NCI-H69 (cell line): ENCODE measurements at regions not wholly inside any gene's neighbourhood (a gene's known extent, or its start where the extent isn't known, plus 50 kb on each side); places are given as distances from the start of the nearest gene placed in this dataset.
A peak's percentile ranks its signal among the peaks of the same experiment; 100 is the strongest.

Experiments
- DNase-seq: peaks from one replicate; lab custom pipeline; 2025; lab: John Stamatoyannopoulos, UW

DNA sequence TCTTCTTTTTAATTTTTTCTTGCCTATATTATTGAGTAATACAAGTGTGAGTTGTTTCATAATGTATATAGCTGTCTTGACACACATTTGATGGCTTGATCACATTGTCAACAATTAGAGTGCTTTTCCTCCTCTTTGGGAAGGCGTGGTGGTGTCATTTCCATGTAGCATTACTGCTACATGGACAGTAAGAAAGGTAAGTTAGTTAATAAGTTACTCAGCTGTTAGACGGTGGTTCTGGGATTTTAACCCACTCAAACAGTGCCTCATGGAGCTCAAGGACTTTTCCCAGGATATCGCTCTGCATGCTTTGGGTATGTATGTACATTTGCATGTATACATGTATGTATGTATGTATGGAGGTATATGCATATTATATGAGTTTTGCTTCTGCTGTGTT is 94.6 kb downstream of the HAPSTR1 start:
- no peak for DNase-seq

- no peak for DNase-seq
Observed at GRCh38 chr16:9188721-9189120, 97.3 kb downstream of the HAPSTR1 start.

DNA sequence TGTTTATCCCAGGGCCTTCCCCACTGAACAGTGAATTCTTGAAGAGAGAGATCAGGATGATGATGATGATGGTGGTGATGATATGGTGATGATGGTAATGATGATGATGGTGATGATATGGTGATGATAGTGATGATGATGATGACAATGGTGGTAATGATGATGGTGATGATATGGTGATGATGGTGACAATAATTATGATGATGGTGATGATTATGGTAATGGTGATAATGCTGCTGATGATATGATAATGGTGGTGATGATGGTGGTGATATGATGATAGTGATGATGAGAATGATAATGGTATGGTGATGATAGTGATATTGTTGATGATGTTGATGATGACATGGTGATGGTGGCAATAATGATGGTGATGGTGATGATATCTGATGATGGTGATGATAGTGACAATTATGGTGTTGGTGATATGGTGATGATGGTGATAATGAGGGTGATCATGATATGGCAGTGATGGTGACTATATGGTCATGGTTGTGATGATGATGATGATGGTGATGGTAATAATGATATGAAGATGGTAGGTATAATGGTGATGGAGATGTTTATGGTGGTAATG is 99.9 kb downstream of the HAPSTR1 start:
- no peak for DNase-seq

DNA sequence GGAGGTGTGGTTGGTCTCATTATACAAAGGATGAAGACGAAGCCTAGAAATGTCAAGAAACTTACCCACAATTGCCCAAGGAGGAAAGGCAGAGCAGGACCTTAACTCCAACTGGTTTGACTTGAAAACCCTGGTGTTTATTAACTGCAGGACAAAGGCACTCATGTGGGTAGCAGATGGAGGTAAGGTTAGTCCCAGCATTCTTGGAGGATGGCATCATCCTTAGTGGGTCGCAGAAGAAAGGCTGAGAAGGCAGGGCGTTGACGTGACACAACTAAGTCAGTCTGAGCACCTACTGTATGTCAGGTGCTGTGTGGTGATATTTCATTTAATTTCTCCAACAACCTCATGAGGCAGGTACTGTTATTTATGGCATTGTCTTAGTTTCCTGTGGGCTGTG is 101.3 kb downstream of the HAPSTR1 start:
- no peak for DNase-seq

- no peak for DNase-seq
Observed at GRCh38 chr16:9195287-9195686, 103.8 kb downstream of the HAPSTR1 start.

GRCh38 chr16:9197957-9198661 is 106.7 kb downstream of the HAPSTR1 start:
- DNase-seq: no peak

DNA sequence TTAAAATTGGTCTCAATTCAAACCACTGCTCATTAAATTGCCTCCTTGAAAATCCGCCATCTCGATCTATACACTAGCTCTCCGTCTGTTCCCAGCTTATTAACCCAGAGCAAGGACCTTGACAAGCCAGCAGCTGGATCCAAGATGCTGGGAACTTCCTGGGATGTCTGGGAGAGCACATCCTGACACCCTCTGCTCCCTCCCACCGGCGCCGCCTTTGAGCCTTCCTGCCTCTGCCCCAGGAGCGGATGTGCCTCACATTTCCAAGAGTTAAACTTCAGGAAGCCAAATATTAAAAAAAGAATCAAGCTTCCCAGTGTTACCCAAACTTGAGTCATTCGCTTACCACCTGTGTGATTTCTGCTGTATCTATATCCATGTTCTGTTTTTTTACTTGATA is 107.9 kb downstream of the HAPSTR1 start:
- no peak for DNase-seq

DNA sequence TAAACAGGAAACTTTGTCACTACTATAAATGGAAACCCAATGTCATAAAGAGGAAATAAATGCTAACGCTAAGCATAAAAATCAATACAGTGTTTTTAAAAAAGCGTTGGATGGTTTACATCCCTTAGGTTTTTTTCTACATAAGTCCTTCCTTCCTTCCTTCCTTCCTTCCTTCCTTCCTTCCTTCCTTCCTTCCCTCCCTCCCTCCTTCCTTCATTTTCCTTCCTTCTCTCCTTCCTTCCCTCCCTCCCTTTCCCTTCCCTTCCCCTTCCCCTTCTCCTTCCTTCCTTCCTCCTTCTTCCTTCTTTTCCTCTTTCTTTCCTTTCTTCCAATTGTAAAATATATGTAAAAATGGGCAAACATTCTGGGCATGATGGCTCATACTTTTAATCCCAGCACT is 108.3 kb downstream of the HAPSTR1 start:
- no peak for DNase-seq

GRCh38 chr16:9203956-9204355 is 112.5 kb downstream of the HAPSTR1 start:
- DNase-seq: no peak

GRCh38 chr16:9205661-9206060 is 114.2 kb downstream of the HAPSTR1 start:
- no peak for DNase-seq

- peak; percentile 13 for DNase-seq
Observed at GRCh38 chr16:9206156-9206555, 114.7 kb downstream of the HAPSTR1 start.

DNA sequence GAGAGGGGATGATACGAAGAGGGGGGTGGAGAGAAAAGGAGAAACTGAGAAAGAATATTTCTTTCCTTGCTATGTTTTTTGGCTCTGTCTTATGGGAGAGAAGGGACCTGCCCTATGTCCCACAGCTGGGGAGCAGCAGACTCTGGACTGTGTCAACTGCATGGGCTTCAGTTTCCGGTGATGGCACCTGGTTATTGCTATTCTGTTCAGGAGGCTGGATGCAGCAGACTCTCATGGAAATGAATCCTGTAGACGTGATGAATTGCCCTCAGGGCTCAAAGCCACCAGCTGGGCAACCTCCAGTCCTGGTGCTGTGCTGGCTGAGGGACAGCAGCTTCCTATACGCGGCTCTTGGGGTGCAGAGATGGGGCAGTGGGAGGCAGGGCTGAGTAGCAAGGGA is 121.2 kb downstream of the HAPSTR1 start:
- DNase-seq: peak; percentile 36

DNA sequence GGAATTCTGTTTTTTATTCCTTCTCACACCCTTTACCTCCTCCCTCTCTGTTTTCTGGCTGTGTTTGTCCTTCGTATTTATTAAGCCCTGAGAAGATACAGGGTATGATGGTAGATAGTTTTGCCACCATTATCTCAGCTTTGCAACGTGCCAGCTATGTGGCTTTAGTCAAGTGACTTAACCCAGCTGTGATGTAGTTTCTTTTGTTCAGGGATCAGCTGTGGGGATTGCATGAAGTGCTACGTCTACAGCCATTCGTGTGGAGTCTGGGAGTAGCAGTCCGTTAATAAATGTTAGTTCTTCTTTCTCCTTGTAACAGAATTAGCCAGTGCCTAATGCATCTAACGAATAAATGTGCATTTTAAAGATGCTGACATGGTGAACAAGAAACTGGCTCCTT is 128.4 kb downstream of the HAPSTR1 start:
- DNase-seq: no peak

DNA sequence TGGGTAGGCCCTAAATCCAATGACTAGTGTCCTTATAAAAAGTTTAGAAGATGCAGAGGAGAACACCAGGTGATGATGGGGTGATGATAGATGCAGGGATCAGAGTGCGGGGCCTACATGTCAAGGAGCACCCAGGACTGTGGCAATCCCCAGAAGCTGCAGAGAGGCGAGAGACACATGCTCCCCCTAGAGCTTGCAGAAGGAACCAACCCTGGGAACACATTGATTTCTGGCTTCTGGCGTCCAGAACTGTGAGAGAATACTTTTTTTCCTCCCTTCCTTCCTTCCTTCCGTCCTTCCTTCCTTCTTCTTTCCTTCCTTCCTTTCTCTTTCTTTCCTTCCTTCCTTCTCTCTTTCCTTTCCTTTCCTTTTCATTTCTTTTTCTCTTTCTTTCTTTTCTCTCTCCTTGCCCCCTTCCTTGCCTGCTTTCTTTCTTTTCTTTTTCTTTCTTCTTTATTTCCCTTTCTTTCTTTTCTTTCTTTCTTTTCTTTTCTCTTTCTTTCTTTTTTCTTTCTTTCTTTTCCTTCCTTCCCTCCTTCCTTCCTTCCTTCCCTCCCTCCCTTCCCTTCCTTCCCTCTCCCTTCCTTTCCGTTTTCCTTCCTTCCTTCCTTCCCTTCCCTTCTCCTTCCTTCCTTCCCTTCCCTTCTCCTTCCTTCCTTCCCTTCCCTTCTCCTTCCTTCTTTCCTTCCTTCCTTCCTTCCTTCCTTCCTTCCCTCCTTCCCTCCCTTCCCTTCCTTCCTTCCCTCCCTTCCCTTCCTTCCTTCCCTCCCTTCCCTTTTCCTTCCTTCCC is 134.3 kb downstream of the HAPSTR1 start:
- peak; percentile 39 for DNase-seq

GRCh38 chr16:9226924-9227323 is 135.5 kb downstream of the HAPSTR1 start:
- DNase-seq: no peak

GRCh38 chr16:9231039-9231438 is 139.6 kb downstream of the HAPSTR1 start:
- DNase-seq: no peak

DNA sequence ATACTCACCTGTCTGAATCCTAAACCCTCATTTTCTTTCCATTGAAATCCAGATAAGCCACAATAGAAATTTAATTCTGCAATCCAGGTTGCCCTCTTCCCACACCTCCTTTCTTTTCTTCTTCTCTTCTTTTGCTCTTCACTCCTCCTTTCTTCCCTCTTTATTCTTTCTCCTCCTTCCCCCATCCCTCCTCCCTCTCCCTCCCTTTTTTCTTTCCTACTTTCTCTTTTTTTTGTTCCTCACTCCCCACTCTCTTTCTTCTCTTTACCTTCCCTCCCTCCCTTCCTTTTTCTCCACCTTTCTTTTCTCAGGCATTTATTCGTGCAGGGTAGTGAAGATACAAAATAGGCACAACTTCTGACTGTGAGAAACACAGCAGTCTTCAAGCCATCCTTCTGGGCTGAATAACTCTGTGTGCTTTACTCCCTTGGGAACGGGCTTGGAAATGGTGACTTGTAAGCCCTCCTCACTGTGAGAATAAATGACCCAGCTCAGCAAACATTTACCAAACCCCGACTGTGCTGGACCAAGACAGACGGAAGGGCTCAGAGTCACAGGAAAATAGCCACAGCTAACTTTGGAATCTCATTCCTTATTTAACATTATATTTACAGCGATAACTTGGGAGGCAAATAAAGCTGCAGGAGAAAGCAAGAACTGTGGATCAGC is 140.8 kb downstream of the HAPSTR1 start:
- DNase-seq: peak; percentile 86

- peak; percentile 10 for DNase-seq
Observed at GRCh38 chr16:9235867-9236266, 144.4 kb downstream of the HAPSTR1 start.

- no peak for DNase-seq
Observed at GRCh38 chr16:9236319-9236718, 144.9 kb downstream of the HAPSTR1 start.

GRCh38 chr16:9238346-9238745 is 146.9 kb downstream of the HAPSTR1 start:
- DNase-seq: peak; percentile 30

GRCh38 chr16:9241177-9241576 is 149.7 kb downstream of the HAPSTR1 start:
- DNase-seq: no peak

- DNase-seq: peak; percentile 65
Observed at GRCh38 chr16:9248162-9248561, 156.7 kb downstream of the HAPSTR1 start.

GRCh38 chr16:9249534-9249933 is 158.1 kb downstream of the HAPSTR1 start:
- no peak for DNase-seq
